HG02610 (cell line): ENCODE measurements at regions not wholly inside any gene's neighbourhood (a gene's known extent, or its start where the extent isn't known, plus 50 kb on each side); places are given as distances from the start of the nearest gene placed in this dataset.

Experiments
- ATAC-seq: cut with Tn5 transposase; IDR thresholded peaks from one replicate; pipeline ENCODE4 v1.9.1; 2021; ENCODE audit warnings: mild to moderate bottlenecking, moderate library complexity; ENCODE audit not compliant: unreplicated experiment

DNA sequence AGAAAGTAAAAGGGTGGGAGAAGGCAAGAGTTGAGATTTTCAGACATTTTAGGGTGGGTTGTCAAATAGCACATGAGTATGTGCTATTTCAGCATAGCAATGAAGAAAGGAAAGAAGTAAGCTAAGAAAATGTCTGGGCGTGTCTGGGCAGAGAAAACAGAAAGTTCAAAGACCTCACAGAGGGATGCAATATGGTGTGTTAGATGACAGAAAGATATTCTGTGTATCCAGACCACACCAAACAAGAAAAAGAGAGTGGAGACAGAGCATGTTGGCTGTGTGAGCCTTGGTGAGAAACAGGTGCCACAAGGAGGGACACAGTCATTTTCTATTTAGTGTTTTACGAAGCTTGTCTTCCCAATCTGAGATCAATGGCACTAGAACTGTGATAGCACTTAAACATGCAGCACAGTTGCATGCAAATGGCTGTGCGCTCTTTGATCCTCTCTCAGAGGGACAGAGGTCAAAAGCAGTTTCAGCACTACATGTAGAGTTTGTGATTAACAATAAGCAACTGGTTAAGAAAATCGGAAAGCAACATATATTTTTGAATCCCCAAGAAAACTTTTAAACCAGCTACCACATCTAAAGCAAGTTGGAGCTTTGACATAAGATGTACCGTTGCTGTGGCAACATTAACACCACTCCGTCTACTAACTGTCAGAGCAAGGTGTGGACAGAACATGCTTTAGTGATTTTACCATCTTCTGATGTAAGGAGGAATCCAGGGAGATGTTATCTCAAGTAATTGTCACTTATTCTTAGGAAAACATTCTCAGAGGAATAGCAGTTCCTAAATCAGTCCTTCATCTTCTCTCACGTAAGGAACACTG is 515.5 kb upstream of the NOX3 start:
- ATAC-seq = no peak

DNA sequence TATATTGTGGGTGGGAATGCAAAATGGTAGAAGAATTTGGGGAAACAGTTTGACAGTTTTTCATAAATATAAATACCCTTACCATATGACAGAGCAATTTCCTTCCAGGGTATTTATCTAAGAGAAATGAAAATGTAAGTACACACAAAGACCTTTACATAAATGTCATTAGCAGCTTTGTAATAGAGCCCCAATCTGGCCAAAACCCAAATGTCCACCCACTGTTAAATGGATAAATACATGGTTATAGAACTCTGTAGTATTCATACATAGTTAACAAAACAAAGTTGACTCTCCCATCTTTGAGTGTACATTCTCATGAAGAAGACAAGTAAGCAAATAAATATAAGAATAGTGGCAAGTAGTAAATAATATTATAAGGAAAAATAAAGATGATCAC is 514.8 kb upstream of the NOX3 start:
- no peak for ATAC-seq

DNA sequence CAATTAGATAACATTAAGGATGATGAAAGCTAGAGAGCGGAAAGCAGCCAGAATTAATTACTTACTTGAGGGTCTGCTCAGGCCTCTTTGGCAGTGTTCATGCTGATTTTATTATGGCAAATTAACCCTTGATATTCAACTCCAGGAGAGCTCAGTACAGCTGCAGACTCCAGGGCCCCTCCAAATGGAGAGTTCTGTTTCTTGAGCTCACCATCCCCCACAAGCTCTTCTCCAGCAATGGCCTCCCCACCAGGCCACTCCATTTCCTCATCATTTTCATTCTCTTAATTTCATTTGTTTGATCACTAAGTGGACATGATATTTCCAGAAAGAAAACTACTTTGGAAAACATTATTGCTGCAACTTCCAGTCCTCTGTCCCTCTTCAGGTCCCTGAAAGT is 513.3 kb upstream of the NOX3 start:
- ATAC-seq = no peak

DNA sequence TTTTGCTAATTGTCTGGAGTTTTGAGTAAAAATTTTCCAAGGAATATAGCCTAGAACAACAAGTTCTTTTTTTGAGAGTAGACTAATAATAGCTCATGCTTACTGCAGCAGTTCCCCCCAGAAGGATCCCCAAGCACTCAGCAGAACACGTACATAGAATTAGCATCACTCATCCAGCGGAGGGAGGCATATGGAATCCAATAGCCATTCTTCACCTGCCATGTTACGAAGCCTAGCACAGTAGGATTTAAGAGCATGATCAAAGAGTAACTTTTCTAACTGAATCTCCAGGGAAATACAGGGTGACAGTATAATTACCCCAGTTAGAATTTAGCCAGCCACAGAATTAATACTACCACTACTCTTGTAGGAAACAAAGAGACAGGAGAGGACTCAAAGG is 511.7 kb upstream of the NOX3 start:
- ATAC-seq = no peak

DNA sequence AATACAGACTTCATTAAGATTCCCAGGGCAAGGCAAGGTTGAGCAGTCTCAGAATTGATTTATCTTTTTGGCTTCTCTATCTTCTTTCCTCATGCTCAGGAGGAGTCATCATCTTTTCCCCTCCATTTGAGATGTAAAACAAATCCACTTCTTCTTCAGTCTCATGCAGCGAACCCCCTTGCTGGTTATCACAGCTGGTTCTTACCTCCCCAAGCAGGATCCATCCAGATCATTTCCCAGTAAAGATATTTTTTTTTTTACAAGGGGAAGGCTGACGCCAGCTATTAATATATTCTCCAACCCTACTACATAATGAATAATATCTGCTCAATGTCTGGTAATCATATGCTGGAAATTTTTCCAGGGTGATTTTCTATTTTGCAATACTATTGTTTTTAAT is 508.9 kb upstream of the NOX3 start:
- no peak for ATAC-seq

DNA sequence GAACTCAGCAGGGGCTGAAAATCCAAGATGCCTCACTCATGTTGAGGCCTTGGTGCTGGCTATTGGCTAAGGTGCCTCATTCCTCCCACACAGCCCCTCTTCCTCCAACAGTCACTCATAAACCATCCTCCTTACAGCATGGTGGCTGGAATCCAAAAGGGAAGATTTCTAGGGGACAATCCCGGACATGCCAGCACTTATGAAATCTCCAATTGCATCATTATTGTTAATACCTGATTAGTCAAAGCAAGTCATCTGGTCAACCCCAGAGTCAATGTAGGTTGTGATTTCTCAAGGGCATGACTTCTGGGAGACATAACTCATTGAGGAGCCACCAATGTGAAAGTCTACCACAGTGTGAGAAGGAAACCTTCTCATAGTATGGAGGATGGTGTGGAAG is 506.6 kb upstream of the NOX3 start:
- no peak for ATAC-seq

DNA sequence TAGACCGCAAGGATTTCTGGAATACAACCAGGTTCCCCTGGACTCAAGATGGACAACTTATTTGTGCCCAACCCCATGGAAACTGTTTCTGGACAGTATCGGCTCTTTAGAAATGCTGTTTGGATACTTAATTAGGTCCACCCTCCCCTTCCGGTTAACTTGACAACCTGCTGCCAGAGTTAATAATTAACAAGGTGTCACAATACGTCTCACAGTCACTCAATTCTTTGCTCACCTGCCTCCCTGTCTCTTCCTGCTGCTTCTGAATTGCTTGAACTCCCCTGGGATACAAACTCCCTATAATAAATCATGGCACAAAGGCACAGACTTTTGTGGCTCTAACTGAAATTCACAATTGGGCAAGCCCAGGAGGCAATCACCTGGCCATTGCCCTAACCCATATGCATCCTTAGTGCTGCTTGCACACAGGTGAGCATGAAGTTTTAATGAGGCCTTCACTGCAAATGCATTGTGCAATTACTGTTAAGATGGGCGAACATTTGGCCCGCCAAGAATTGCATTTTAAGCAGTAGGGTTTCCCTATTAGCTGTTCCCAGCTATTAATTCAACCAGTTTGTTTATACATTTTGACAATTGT is 504.4 kb upstream of the NOX3 start:
- ATAC-seq = no peak

DNA sequence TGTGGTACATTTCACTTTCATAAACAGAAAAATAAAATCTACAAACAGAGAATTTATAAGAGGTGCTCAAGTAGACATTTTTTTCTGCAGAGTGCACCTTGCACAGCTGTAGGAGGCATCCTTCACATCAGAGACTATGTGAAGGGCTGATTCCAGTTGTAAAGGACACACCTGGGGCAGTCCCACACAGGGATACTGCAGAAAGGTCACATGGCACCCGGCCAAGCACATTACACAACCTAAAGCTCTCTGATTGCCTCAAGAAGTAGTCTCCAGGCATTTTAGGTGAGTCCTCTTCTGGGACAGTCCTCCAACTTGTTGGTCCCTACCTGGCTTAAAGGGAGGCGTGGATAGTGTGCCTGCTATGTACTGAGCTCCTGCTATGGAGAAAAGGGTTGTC is 502.9 kb upstream of the NOX3 start:
- ATAC-seq = no peak

DNA sequence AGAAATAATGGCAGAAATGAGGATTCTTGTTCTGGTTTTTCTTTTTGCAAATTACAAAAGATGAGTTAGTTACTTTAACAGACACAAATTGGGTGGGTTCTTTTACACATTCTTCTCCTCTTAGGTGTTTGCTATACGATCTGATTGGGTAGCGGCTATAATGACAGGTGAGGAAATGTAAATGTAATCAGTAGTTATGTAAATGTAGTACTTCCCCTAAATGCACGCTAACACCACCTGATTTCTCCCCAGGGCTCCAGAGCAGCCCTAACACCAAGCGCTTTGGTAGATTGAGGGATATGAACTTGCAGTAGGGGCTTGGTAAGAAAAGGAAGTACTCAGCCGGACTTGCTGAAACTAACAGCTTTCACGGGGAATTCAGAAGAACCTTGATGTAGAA is 499.4 kb upstream of the NOX3 start:
- no peak for ATAC-seq

DNA sequence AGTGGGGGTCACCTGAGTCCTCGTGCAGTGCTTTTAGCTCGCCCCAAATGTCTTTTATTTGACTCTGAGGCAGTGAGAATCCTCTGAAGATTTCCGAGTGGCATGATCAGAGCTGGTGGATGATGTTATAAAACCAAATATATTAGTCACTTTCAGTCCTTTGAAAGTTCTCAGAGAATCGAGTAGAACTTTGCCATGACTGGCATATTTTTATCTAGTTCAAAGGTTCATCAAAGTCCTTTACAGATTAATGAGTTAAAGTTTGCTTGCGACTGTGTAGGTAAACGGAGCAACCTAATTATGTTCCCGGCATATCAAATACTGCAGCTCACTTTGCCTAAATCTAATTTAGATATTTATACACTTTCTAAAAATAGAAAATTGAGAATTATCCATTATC is 498.5 kb upstream of the NOX3 start:
- no peak for ATAC-seq

DNA sequence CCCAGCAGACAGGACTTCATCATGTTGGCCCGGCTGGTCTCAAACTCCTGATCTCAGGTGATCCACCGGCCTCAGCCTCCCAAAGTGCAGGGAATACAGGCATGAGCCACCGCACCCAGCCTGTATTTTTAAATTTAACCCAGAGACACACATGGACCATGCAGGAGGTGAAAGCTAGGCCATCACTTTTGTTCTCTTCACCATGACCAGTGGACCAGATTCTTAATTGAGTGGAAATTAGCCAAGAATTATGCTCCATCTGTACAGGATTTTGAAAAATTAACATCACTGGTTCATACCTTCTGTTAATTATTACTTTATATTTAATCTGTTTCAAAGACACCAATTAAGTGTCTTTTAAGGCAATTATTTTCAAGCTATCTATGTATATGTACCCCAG is 493.6 kb upstream of the NOX3 start:
- no peak for ATAC-seq

DNA sequence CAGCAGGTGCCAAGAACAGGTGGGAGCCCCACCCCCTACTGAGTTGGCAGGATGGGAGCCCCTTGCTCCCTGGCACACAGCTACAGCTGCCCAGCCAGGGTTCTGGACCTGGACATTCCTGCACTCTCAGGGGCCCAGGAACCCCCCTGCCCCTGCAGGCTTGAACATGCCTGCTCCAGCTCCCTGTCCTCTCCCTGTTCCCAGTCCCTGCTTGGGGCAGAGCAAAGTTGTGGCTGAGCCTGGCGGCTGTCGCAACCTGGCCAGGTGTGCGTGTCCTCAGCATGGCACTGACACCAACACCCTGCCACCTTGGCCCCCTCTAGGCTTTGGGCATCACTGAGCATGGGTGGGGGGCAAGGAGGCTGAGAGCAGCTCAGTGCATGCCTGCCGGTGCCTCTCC is 491.2 kb upstream of the NOX3 start:
- no peak for ATAC-seq

DNA sequence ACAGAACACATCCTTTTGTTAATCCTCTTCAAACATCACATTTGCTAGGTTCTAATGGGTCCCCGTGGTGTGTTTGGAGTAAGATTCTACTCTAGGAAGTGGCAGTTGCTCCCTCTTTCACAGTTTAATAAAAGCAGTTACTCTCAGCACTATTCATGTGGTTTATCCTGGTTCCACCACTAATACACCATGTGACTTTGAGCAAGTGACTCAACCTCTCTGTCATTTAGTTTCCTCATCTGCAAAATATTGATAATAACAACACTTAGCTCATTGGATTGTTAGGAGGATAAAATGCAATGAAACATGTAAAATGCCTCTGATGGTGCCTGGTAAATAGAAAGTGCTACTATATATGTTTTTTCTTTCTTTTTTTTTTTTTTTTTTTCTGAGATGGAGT is 488.0 kb upstream of the NOX3 start:
- ATAC-seq = no peak

DNA sequence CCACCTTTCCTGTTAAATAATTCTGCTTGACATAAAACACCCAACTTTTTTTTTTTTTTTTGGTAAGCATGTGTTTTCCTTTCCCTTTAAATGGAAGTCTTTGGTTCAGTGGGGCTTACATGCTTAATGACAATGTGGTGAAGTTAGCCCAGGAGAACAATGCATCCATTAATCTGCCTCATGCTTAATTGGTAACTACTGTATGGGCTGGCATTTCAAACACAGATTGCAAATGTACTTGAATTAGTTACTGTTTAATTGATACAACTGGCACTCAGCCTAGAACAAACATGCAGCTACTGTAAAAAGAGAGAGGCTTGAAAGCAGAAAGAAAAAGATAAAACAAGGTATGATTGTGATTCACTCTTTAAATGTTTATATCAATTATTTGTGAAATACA is 483.6 kb upstream of the NOX3 start:
- no peak for ATAC-seq

DNA sequence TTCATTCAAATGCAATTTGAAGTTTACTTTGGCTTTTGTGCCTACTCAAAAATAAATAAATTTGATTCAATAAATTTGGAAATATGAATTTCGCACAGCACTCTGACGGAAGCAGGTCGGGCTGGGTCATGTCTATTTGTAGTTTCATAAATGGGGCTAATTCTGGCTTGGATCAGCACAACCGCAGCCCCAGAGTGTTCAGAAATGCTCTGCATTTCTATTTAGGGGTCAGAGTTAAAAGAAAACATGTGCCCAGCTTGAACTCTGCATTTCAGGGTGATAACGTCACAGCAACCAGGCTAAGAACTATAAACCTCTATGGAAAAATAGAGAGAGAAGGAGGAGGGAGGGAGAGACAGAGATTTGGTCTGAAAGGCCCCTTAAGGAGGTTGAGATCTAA is 480.9 kb upstream of the NOX3 start:
- ATAC-seq = no peak

DNA sequence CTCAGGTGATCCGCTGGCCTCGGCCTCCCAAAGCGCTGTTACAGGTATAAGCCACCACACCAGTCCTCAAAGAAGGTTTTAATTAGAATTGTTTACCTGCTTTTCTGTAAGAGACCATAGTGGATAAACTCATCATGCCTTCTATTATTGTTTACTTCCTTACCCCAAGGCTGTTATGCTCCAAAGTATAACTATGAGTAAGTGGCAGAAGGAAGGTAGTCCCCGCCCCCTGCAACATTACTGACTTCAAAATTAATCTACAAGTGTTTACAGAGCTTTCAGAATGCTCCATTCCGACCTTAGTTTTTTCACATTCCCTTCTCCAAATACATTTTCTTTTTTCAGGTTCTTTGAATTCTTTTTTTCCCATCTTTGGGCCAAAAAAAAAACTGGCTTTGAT is 480.5 kb upstream of the NOX3 start:
- no peak for ATAC-seq

DNA sequence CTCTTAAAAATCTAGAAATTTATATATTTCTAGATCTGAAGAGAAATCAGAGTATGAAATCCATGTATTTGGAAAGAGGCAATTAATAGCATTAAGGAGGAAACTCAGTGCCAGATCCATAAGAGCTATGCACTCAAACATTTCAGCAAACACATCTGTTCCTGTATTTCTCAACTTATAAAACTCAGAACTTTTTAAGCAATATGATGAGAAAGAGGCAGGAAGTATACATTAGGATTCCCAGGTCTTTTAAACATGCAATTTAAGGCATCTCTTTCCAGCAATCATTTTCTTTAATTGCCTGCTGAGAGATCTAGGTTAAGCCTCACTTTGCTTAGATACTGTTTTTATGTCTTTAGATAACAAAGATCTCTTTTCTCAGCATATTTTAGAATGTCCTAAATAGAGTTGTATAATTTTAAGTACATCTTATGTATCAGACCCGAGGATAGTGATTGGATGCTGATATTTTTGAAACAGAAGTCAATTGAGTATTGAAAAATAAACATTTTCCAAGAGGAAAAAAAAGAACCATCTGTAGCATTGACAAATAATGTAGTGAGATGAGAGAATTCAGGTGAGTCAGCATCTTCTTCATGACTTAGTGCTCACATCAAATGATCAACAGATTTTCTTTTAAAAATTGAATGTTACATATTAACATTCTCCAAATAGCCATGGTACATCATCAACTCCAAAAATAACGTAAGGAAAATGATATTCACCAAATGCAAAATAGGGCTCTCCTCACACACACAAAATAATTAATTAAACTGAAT is 461.4 kb upstream of the NOX3 start:
- no peak for ATAC-seq

DNA sequence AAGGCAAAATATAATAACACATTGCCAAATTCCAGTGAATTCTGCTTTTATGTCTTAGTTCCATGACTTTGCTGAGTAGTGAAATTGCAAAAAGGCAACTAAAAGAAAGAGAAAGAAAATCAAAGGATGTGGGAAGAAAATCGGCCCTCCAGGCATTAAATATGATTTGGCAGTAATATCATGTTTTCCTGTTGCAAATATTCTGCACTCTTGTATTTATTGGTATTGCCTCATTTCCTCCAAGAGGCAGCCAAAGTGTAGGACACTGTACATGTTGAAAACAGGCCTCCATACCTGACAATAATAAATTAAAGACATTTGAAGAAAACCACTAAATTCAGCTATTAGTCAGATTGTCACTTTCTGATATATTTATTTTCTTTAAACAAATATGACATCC is 460.0 kb upstream of the NOX3 start:
- ATAC-seq = no peak

DNA sequence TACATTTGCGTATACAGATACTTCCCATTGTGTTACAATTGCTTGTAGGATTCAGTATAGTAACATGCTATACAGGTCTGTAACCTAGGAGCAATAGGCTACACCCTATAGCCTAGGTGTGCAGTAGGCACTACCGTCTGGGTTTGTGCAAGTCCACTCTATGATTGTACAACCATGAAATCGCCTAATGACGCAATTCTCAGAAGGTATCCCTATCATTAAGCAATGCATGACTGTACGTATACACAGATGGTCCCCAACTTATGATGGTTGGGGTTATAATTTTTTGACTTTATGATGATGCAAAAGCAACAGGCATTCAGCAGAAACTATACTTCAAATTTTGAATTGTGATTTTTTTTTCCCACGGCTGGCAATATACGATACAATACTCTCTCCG is 458.2 kb upstream of the NOX3 start:
- ATAC-seq = no peak

DNA sequence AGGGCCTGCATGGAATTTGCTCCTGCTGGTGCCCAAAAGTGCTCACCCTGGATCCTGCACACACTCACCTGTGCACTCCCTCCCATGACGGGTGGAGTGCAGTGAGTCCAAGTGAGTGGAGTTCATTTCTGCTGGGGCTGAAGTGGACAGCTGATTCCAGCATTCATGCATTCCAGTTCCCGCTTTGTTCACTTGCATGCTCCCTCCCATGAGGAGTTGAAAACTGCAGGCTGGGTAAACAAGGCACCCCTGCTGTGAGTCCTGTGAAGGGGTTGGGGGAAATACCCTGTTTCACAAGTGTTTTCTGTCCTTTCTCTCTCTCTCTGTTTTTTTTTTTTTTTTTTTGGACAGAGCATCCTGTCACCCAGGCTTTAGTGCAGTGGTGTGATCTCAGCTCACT is 454.1 kb upstream of the NOX3 start:
- no peak for ATAC-seq

DNA sequence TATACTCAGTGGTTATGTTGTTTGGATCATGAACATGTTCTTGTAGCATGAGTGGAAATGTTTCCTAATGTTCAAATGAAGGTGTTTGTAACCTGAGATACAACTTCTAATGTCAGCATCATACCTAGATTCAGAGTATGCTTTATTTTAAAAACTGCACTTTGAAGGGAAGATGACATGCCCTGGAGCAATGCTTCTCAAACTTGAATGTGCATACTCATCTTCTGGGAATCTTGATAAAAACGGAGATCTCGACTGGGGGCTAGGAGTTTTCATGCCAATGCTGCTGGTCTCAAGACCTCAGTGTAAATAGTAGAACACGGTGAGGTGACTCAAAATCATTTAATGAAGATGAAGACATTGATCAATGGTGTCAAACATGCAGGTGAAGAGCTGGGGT is 440.0 kb upstream of the NOX3 start:
- no peak for ATAC-seq

DNA sequence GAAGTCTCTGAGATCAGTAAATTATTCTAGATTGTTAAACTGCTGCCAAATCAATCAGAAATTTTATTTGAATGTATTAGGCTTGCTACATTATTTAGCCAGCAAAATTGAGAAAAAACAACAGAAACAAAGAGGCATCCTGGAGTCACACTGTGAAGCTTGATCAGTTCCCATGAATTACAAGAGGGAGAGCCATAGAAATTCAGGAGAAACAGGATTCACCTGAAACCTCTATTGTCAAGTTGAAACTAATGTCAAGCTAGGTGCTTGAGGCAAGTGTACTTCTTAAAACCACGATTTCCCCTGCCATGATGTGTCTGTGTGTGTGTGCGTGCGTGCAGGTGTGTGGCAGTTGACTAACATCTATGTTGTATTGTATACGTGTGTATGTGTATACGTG is 439.1 kb upstream of the NOX3 start:
- no peak for ATAC-seq
